ENCODE measurements at regions not wholly inside any gene's neighbourhood (a gene's known extent, or its start where the extent isn't known, plus 50 kb on each side); places are given as distances from the start of the nearest gene placed in this dataset.
A peak's percentile ranks its signal among the peaks of the same experiment; 100 is the strongest.

DNA sequence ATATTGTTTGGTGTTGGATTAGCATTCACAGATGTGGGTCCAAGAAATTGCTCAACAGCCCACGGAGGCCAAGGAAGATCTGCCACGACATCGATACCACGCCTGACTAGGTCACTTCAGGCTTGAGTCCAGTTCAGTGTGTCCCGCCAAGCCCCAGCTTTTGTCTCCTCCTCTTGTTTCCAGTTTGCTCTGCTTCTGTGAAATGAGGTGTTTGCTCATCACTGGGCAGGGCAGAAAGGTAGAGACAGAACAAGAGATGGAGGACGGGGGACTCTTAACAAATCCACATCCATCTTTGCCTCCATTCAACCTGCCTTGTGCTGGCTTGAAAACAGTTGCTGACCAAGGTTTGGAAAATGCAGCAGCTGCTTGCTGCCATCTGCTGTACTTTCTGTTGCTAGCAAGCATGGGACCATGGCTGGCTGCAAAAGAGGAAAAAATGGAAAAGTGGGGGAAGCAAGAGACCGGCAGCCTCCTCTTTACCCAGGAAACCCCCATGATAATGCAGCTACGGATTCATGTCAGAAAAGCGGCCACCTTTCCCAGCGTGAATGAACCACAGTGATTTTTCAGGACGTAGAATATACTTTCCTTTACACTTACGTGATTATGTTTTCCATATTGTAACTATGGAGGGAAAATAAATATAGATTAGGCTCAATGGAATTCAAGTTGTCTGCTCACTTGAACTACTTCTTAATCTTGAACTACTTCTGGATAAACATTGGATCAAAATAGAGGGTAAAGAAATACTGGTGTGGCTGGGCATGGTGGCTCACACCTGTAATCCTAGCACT lies 80.2 kb upstream of the GREM2 start:
- 58% methylated on average over 12 of the region's 12 CpGs for WGBS, 2 donors
- intact Hi-C loops (cut with DNase I; ENCODE audit: low total_unique reads): loop anchor here (5.0 kb wide), 1 partner anchor 500 kb away; no protein-coding TSS in a partner anchor

DNA sequence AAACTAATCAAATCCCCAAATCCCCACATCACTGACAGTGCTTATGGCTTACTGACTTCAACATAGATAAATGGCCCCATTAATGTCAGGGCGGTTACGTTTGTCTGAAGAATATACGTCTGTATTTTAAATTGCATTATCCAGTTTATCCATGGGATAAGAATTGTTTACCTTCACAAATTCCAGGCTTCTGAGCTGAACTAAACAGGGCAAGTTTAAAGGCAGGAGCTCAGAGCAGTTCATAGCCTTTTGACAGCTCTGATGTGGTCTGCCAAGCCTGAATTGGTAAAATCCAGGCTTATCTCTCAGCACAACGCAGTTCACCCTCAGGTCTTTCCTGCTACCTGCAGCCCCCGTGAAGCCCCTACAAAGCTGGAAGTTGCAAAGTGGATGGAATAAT lies 79.5 kb upstream of the GREM2 start:
- 40 to 51% methylated on average over 5 of the region's 5 CpGs for WGBS, 2 donors
- TF ChIP-seq, protein P1, sequence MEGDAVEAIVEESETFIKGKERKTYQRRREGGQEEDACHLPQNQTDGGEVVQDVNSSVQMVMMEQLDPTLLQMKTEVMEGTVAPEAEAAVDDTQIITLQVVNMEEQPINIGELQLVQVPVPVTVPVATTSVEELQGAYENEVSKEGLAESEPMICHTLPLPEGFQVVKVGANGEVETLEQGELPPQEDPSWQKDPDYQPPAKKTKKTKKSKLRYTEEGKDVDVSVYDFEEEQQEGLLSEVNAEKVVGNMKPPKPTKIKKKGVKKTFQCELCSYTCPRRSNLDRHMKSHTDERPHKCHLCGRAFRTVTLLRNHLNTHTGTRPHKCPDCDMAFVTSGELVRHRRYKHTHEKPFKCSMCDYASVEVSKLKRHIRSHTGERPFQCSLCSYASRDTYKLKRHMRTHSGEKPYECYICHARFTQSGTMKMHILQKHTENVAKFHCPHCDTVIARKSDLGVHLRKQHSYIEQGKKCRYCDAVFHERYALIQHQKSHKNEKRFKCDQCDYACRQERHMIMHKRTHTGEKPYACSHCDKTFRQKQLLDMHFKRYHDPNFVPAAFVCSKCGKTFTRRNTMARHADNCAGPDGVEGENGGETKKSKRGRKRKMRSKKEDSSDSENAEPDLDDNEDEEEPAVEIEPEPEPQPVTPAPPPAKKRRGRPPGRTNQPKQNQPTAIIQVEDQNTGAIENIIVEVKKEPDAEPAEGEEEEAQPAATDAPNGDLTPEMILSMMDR (IDR thresholded peaks at IDR 0.05): no peak
- no peak for TF ChIP-seq POLR2A (IDR thresholded peaks at IDR 0.05)
- intact Hi-C loops (cut with DNase I; ENCODE audit: low total_unique reads): loop anchor here (5.0 kb wide), 1 partner anchor 499 kb away; no protein-coding TSS in a partner anchor

More for the DNA sequence above, 80.2 kb upstream of the GREM2 start:
- no peaks in the 10 kb centered on the region for H3K4me1 ChIP-seq
- no peak overlapping the region for H3K4me3 ChIP-seq
- H3K27me3 ChIP-seq: no peaks in the 10 kb centered on the region
- H3K36me3 ChIP-seq (ENCODE audit: low read depth, missing control alignments): no peaks in the 10 kb centered on the region
- TF ChIP-seq, protein P1 (IDR thresholded peaks at IDR 0.05): peak in 2 of 3 experiments; percentile 29 to 48
- TF ChIP-seq POLR2A (IDR thresholded peaks at IDR 0.05): no peak
- no peaks in the 10 kb centered on the region for H3K9me3 ChIP-seq
- H3K27ac ChIP-seq: no peak overlapping the region
- DNase-seq: peak; percentile 55

DNA sequence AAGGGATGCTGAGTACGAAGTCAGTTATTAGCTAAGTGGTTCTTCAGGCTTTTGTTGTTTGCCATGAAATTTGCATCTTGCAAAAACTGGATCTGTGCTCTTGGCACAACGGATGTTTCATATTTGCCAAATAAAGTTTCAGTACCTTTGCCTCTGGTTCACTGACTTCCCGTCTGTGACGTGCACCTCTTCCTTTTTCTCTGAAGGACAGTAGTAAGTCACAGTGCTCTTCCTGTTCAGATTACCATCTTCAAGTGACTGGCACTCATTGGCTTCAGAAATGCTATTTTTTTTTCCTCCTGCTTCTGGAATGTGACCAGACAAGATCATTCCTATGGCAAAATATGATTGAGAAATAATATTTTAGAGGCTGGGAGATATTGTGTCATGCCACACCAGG lies 75.9 kb upstream of the GREM2 start:
- no peaks in the 10 kb centered on the region for H3K27me3 ChIP-seq
- H3K4me1 ChIP-seq: no peaks in the 10 kb centered on the region
- no peak for DNase-seq
- no peak overlapping the region for H3K4me3 ChIP-seq
- H3K27ac ChIP-seq: no peak overlapping the region
- 70 to 73% methylated on average over 4 of the region's 4 CpGs for WGBS, 2 donors
- intact Hi-C loops (cut with DNase I; ENCODE audit: low total_unique reads): no loop called here
- TF ChIP-seq POLR2A (IDR thresholded peaks at IDR 0.05): no peak
- TF ChIP-seq, protein P1 (IDR thresholded peaks at IDR 0.05): no peak
- no peaks in the 10 kb centered on the region for H3K36me3 ChIP-seq (ENCODE audit: low read depth, missing control alignments)
- no peaks in the 10 kb centered on the region for H3K9me3 ChIP-seq

More for the DNA sequence above, 79.5 kb upstream of the GREM2 start:
- no peaks in the 10 kb centered on the region for H3K36me3 ChIP-seq (ENCODE audit: low read depth, missing control alignments)
- no peak for DNase-seq
- H3K27ac ChIP-seq: no peak overlapping the region
- no peaks in the 10 kb centered on the region for H3K4me1 ChIP-seq
- no peak overlapping the region for H3K4me3 ChIP-seq
- H3K9me3 ChIP-seq: no peaks in the 10 kb centered on the region
- no peaks in the 10 kb centered on the region for H3K27me3 ChIP-seq

DNA sequence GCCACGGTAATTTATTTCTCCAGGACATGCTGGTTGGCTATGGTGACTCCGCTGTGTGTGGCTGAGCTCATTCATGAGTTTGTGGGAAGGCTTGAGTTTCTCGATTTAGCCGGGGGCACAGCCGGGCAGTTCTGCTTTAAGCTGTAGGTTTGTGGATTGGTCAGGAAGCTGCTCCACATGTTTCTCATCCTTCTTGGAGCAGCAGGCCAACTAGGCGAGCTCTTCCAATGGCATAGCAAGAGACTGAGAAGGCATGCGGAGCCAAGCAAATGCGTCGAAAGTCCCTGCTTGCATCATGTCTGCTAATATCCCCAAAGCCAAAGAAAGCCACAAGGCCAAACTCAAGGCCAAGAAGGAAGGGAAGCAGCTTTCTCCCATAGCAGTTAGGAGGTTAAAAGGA lies 71.6 kb upstream of the GREM2 start:
- DNase-seq: no peak
- intact Hi-C loops (cut with DNase I; ENCODE audit: low total_unique reads): no loop called here
- no peaks in the 10 kb centered on the region for H3K9me3 ChIP-seq
- WGBS, 2 donors: 63 to 78% methylated on average over 6 to 9 of the region's 9 CpGs
- TF ChIP-seq POLR2A (IDR thresholded peaks at IDR 0.05): no peak
- TF ChIP-seq, protein P1 (IDR thresholded peaks at IDR 0.05): no peak
- H3K4me3 ChIP-seq: no peak overlapping the region
- no peaks in the 10 kb centered on the region for H3K4me1 ChIP-seq
- H3K27ac ChIP-seq: no peak overlapping the region
- no peaks in the 10 kb centered on the region for H3K36me3 ChIP-seq (ENCODE audit: low read depth, missing control alignments)
- no peaks in the 10 kb centered on the region for H3K27me3 ChIP-seq

DNA sequence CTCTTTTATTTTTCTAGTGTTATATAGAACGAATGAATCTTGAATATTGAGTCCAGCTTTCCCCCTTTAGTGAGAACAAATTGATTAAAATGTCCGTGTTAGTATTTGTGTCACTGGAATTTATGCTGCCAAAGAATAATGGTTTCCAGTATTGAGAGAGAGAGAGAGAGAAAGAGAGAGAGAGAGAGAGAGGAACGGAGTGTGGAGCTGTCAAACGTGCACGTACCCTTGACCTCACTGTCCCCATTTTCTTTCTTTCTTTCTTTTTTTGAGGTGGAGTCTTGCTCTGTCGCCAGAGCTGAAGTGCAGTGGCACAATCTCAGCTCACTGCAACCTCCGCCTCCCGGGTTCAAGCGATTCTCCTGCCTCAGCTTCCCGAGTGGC lies 70.9 kb upstream of the GREM2 start:
- TF ChIP-seq POLR2A (IDR thresholded peaks at IDR 0.05): no peak
- TF ChIP-seq, protein P1 (IDR thresholded peaks at IDR 0.05): no peak
- Histone ChIP-seq H3K27me3 (no peaks in the 10 kb centered on the region), H3K36me3 (ENCODE audit: low read depth, missing control alignments) (no peaks in the 10 kb centered on the region), H3K9me3 (no peaks in the 10 kb centered on the region), H3K27ac (no peak overlapping the region), H3K4me3 (no peak overlapping the region), H3K4me1 (no peaks in the 10 kb centered on the region)
- 70% methylated on average over 10 of the region's 10 CpGs for WGBS, 2 donors
- intact Hi-C loops (cut with DNase I; ENCODE audit: low total_unique reads): no loop called here
- no peak for DNase-seq

Measured in testis (tissue), 2 donors.